SK-N-SH (cell line): ENCODE measurements at regions not wholly inside any gene's neighbourhood (a gene's known extent, or its start where the extent isn't known, plus 50 kb on each side); places are given as distances from the start of the nearest gene placed in this dataset.

ENCODE experiments used
- EZH2phosphoT487 ChIP-seq: fragments of 200-600 bp; sonication (generic); IDR thresholded peaks from 2 replicates; pipeline ENCODE4 v1.6.1; 2017; ENCODE audit warnings: low read depth, mixed run types, mild to moderate bottlenecking, antibody characterized with exemption, moderate library complexity, borderline replicate concordance
- JUND ChIP-seq: IDR thresholded peaks from 2 replicates; pipeline ENCODE4 v1.4.0; 2012
- MAX ChIP-seq: IDR thresholded peaks from 2 replicates; pipeline ENCODE4 v1.4.0; 2012; ENCODE audit warnings: low read depth
- POLR2AphosphoS5 ChIP-seq: IDR thresholded peaks from 2 replicates; pipeline ENCODE4 v1.6.1; 2012; ENCODE audit warnings: low read depth, low read length
- TF ChIP-seq, protein P1 (sequence below): IDR thresholded peaks from 2 replicates; pipeline ENCODE4 v1.4.0; 2012; ENCODE audit warnings: low read depth, borderline replicate concordance
- TF ChIP-seq, protein P2 (sequence below): fragments of 200-600 bp; sonication (generic); IDR thresholded peaks from 2 replicates; pipeline ENCODE4 v1.6.1; 2017; ENCODE audit warnings: antibody characterized with exemption, mild to moderate bottlenecking, moderate library complexity
- TF ChIP-seq, protein P3 (sequence below): IDR thresholded peaks from 2 replicates; pipeline ENCODE4 v1.6.1; 2012; ENCODE audit warnings: mild to moderate bottlenecking, low read depth, low read length, moderate library complexity

- TF ChIP-seq, protein P1, sequence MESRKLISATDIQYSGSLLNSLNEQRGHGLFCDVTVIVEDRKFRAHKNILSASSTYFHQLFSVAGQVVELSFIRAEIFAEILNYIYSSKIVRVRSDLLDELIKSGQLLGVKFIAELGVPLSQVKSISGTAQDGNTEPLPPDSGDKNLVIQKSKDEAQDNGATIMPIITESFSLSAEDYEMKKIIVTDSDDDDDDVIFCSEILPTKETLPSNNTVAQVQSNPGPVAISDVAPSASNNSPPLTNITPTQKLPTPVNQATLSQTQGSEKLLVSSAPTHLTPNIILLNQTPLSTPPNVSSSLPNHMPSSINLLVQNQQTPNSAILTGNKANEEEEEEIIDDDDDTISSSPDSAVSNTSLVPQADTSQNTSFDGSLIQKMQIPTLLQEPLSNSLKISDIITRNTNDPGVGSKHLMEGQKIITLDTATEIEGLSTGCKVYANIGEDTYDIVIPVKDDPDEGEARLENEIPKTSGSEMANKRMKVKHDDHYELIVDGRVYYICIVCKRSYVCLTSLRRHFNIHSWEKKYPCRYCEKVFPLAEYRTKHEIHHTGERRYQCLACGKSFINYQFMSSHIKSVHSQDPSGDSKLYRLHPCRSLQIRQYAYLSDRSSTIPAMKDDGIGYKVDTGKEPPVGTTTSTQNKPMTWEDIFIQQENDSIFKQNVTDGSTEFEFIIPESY, result no peak
- TF ChIP-seq, protein P2, sequence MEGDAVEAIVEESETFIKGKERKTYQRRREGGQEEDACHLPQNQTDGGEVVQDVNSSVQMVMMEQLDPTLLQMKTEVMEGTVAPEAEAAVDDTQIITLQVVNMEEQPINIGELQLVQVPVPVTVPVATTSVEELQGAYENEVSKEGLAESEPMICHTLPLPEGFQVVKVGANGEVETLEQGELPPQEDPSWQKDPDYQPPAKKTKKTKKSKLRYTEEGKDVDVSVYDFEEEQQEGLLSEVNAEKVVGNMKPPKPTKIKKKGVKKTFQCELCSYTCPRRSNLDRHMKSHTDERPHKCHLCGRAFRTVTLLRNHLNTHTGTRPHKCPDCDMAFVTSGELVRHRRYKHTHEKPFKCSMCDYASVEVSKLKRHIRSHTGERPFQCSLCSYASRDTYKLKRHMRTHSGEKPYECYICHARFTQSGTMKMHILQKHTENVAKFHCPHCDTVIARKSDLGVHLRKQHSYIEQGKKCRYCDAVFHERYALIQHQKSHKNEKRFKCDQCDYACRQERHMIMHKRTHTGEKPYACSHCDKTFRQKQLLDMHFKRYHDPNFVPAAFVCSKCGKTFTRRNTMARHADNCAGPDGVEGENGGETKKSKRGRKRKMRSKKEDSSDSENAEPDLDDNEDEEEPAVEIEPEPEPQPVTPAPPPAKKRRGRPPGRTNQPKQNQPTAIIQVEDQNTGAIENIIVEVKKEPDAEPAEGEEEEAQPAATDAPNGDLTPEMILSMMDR, result no peak
- TF ChIP-seq, protein P3, sequence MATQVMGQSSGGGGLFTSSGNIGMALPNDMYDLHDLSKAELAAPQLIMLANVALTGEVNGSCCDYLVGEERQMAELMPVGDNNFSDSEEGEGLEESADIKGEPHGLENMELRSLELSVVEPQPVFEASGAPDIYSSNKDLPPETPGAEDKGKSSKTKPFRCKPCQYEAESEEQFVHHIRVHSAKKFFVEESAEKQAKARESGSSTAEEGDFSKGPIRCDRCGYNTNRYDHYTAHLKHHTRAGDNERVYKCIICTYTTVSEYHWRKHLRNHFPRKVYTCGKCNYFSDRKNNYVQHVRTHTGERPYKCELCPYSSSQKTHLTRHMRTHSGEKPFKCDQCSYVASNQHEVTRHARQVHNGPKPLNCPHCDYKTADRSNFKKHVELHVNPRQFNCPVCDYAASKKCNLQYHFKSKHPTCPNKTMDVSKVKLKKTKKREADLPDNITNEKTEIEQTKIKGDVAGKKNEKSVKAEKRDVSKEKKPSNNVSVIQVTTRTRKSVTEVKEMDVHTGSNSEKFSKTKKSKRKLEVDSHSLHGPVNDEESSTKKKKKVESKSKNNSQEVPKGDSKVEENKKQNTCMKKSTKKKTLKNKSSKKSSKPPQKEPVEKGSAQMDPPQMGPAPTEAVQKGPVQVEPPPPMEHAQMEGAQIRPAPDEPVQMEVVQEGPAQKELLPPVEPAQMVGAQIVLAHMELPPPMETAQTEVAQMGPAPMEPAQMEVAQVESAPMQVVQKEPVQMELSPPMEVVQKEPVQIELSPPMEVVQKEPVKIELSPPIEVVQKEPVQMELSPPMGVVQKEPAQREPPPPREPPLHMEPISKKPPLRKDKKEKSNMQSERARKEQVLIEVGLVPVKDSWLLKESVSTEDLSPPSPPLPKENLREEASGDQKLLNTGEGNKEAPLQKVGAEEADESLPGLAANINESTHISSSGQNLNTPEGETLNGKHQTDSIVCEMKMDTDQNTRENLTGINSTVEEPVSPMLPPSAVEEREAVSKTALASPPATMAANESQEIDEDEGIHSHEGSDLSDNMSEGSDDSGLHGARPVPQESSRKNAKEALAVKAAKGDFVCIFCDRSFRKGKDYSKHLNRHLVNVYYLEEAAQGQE, result no peak
- TF ChIP-seq POLR2AphosphoS5 (no peak), MAX (no peak), EZH2phosphoT487 (no peak), JUND (no peak)
These were observed 634.8 kb upstream of the GRM3 start for GRCh38 chr7:86008898-86009297.
